Fibroblast of lung (primary cell): ENCODE measurements at regions not wholly inside any gene's neighbourhood (a gene's known extent, or its start where the extent isn't known, plus 50 kb on each side); places are given as distances from the start of the nearest gene placed in this dataset.
"Not testable (repeated sequence)": the region's sequence is repeated elsewhere in the genome, so short reads cannot be mapped to it uniquely, and the experiment has no call there.

ENCODE experiments used
- DNase-seq, 2 donors: peaks; one replicate each; pipeline versions ENCODE4 v3.0.0 to v3.0.0-alpha.2; 2010; ENCODE audit warnings: low read depth in 2 of 2
- H2AFZ ChIP-seq: 2 replicates; pipeline ENCODE4 v1.5.1; 2012; ENCODE audit warnings: low read length, control low read depth, inconsistent platforms
- H3K27ac ChIP-seq: 2 replicates; pipeline ENCODE4 v1.5.1; 2011; ENCODE audit warnings: low read length, control low read depth; ENCODE audit not compliant: insufficient read depth
- H3K27me3 ChIP-seq: 2 replicates; pipeline ENCODE4 v1.5.1; 2011; ENCODE audit warnings: mild to moderate bottlenecking, low read length; ENCODE audit not compliant: control insufficient read depth, insufficient read depth
- H3K36me3 ChIP-seq: 2 replicates; pipeline ENCODE4 v1.5.1; 2011; ENCODE audit warnings: low read length; ENCODE audit not compliant: control insufficient read depth, insufficient read depth
- H3K4me1 ChIP-seq: 2 replicates; pipeline ENCODE4 v1.5.1; 2011; ENCODE audit warnings: low read length; ENCODE audit not compliant: control insufficient read depth, insufficient read depth; ENCODE audit errors: extremely low read depth
- H3K4me2 ChIP-seq: 2 replicates; pipeline ENCODE4 v1.5.1; 2011; ENCODE audit warnings: low read length, control low read depth; ENCODE audit not compliant: insufficient read depth; ENCODE audit errors: extremely low read depth
- H3K4me3 ChIP-seq, 4 experiments: fragments of 200-600 bp in 1 of 4; sonication (generic) in 1 of 4; replicated peaks in 1 of 4; 2 replicates each; pipeline ENCODE4 v1.5.1; 2011 to 2016; ENCODE audit warnings: low read length in 4 of 4, low read depth in 3 of 4, mild to moderate bottlenecking in 3 of 4, control low read depth in 2 of 4, inconsistent platforms in 1 of 4, mixed read lengths in 1 of 4; ENCODE audit not compliant: insufficient read depth in 1 of 4; ENCODE audit errors: control extremely low read depth in 1 of 4
- H3K79me2 ChIP-seq: 2 replicates; pipeline ENCODE4 v1.5.1; 2012; ENCODE audit warnings: mild to moderate bottlenecking, low read length, inconsistent platforms; ENCODE audit not compliant: control insufficient read depth, insufficient read depth
- H3K9ac ChIP-seq: 2 replicates; pipeline ENCODE4 v1.5.1; 2011; ENCODE audit warnings: mild to moderate bottlenecking, low read length, control low read depth; ENCODE audit not compliant: insufficient read depth
- H3K9me3 ChIP-seq: 2 replicates; pipeline ENCODE4 v1.5.1; 2012; ENCODE audit warnings: low read depth, low read length; ENCODE audit not compliant: control insufficient read depth, insufficient read depth
- H4K20me1 ChIP-seq: 2 replicates; pipeline ENCODE4 v1.5.1; 2011; ENCODE audit warnings: low read length; ENCODE audit not compliant: control insufficient read depth, insufficient read depth; ENCODE audit errors: extremely low read depth
- EZH2 ChIP-seq: IDR thresholded peaks from 2 replicates; pipeline ENCODE4 v1.5.1; 2012; ENCODE audit warnings: low read length, control low read depth, mild to moderate bottlenecking; ENCODE audit errors: missing control alignments
- TF ChIP-seq, protein P1 (sequence below), 2 donors: IDR thresholded peaks in 1 of 2; conservative IDR thresholded peaks in 1 of 2; 1 replicate in 1 of 2; 2 replicates in 1 of 2; pipeline ENCODE4 v1.5.1; 2011 to 2012; ENCODE audit warnings: low read length in 2 of 2, control low read depth in 1 of 2, inconsistent platforms in 1 of 2, low read depth in 1 of 2, mild to moderate bottlenecking in 1 of 2

DNA sequence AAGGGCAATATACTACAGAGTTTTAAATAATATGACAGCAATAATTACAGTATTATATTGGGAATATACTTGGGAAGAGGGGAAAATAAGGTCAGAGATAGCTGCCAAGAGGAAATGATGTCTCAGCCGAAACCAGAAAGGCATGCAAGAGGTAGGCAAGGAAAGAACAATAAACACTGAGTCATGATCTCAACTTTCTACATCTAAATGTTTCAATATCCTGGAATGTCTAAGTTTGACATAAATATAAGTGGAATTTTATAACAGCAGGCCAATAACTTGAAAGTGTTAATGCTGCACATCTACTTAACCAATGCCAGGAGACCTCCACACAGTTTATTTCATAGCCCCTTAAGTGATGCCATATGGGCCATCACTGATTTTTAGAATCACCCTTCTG is 99.8 kb upstream of the CPNE4 start:
- peak; percentile 89 to 95 for DNase-seq
- no peak for TF ChIP-seq EZH2
- TF ChIP-seq, protein P1, sequence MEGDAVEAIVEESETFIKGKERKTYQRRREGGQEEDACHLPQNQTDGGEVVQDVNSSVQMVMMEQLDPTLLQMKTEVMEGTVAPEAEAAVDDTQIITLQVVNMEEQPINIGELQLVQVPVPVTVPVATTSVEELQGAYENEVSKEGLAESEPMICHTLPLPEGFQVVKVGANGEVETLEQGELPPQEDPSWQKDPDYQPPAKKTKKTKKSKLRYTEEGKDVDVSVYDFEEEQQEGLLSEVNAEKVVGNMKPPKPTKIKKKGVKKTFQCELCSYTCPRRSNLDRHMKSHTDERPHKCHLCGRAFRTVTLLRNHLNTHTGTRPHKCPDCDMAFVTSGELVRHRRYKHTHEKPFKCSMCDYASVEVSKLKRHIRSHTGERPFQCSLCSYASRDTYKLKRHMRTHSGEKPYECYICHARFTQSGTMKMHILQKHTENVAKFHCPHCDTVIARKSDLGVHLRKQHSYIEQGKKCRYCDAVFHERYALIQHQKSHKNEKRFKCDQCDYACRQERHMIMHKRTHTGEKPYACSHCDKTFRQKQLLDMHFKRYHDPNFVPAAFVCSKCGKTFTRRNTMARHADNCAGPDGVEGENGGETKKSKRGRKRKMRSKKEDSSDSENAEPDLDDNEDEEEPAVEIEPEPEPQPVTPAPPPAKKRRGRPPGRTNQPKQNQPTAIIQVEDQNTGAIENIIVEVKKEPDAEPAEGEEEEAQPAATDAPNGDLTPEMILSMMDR (conservative IDR thresholded peaks at IDR 0.05 in 1 of 2, IDR thresholded peaks at IDR 0.05 in 1 of 2; ENCODE audit: low read depth in 1 of 2, low read length in 2 of 2) = no peak
- H3K27me3 ChIP-seq = no peaks in the 10 kb centered on the region
- no peaks in the 10 kb centered on the region for H4K20me1 ChIP-seq
- H3K4me2 ChIP-seq = peak overlapping the region; percentile 42
- no peak overlapping the region for H3K9ac ChIP-seq
- H3K36me3 ChIP-seq = no peaks in the 10 kb centered on the region
- no peak overlapping the region for H2AFZ ChIP-seq
- H3K4me3 ChIP-seq = peak overlapping the region in 1 of 4 experiments; percentile 5
- H3K4me1 ChIP-seq = peaks cover 4% of the 10 kb centered on the region
- H3K79me2 ChIP-seq = no peaks in the 10 kb centered on the region
- H3K9me3 ChIP-seq = no peaks in the 10 kb centered on the region
- peak overlapping the region; percentile 49 for H3K27ac ChIP-seq

DNA sequence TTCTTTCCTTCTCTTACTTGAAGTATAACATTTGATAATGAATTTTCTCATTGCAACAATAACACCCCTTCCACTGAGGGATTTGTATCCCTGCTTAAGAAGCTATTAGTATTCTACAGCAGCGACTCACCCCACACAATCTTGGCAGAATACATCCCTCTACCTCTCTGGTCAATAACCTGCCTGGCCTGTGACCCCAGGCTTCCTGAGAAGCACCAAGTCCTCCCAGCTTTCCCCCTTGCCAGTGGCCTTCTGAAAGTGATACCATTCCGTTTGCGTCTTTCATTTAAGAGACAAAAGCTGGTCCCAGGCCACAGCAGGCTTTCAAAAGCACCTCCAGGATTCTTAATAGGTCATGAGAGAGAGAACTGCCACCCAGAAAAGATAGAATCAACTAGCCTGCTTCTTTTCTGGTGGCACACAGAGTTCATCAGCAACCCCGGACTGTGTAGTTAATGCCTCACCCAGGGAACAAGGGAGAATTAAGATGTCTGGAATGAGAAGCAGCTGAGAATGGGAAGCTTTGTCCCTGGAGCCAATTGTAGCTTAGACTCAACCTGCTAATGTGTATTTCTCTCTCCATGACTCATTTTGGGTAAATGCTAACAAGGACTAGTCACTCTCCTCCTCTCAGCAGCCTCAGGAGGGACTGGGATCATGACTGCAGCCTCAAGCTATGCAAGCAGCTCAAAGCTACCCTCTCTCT is 101.0 kb upstream of the CPNE4 start:
- no peaks in the 10 kb centered on the region for H3K27me3 ChIP-seq
- TF ChIP-seq, protein P1 (conservative IDR thresholded peaks at IDR 0.05 in 1 of 2, IDR thresholded peaks at IDR 0.05 in 1 of 2; ENCODE audit: low read depth in 1 of 2, low read length in 2 of 2) = no peak
- TF ChIP-seq EZH2 = no peak
- peak overlapping the region; percentile 85 for H3K27ac ChIP-seq
- peak overlapping the region; percentile 80 for H3K4me2 ChIP-seq
- no peaks in the 10 kb centered on the region for H3K79me2 ChIP-seq
- H3K4me3 ChIP-seq = peak overlapping the region in 2 of 4 experiments; percentile 27 to 48
- H4K20me1 ChIP-seq = no peaks in the 10 kb centered on the region
- peak; percentile 92 to 99 for DNase-seq
- H3K9ac ChIP-seq = no peak overlapping the region
- H3K4me1 ChIP-seq = peaks cover 4% of the 10 kb centered on the region
- H2AFZ ChIP-seq = no peak overlapping the region
- H3K9me3 ChIP-seq = no peaks in the 10 kb centered on the region
- no peaks in the 10 kb centered on the region for H3K36me3 ChIP-seq

DNA sequence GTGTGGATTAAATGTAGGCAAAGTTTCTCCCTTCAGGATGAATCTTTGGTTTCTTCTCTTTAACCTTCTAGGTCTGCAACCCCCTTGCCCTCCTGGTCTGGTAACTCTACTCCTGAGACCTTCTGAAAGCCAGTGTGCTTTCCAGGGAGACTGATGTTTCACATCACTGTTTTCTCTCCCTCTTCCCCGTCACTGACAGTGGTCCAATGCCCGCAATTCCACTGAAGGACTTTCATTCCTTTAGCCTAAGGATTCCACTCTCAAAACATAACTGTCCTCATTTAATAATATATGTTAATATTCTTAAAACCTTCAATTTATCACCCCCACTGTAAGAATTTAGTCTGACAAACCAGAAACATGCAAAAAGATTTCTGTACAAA is 101.5 kb upstream of the CPNE4 start:
- H3K4me2 ChIP-seq = peak overlapping the region; percentile 80
- no peaks in the 10 kb centered on the region for H3K79me2 ChIP-seq
- H2AFZ ChIP-seq = peak overlapping the region; percentile 48
- no peaks in the 10 kb centered on the region for H3K9me3 ChIP-seq
- H3K4me1 ChIP-seq = peaks cover 4% of the 10 kb centered on the region
- peak overlapping the region in 1 of 4 experiments; percentile 48 for H3K4me3 ChIP-seq
- TF ChIP-seq, protein P1 (conservative IDR thresholded peaks at IDR 0.05 in 1 of 2, IDR thresholded peaks at IDR 0.05 in 1 of 2; ENCODE audit: low read depth in 1 of 2, low read length in 2 of 2) = no peak
- no peak for TF ChIP-seq EZH2
- no peaks in the 10 kb centered on the region for H3K36me3 ChIP-seq
- DNase-seq = no peak
- H3K27ac ChIP-seq = peak overlapping the region; percentile 85
- H3K27me3 ChIP-seq = no peaks in the 10 kb centered on the region
- H4K20me1 ChIP-seq = no peaks in the 10 kb centered on the region
- H3K9ac ChIP-seq = no peak overlapping the region

DNA sequence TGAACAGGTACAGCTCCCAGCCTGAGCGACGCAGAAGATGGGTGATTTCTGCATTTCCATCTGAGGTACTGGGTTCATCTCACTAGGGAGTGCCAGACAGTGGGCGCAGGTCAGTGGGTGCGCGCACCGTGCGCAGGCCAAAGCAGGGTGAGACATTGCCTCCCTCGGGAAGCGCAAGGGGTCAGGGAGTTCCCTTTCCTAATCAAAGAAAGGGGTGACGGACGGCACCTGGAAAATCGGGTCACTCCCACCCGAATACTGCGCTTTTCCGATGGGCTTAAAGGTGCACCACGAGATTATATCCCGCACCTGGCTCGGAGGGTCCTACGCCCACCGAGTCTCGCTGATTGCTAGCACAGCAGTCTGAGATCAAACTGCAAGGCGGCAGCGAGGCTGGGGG is 102.1 kb upstream of the CPNE4 start:
- H3K79me2 ChIP-seq, H3K36me3 ChIP-seq, H3K4me1 ChIP-seq, H3K9me3 ChIP-seq, H3K27me3 ChIP-seq, H3K4me3 ChIP-seq, H3K9ac ChIP-seq, H4K20me1 ChIP-seq, DNase-seq, H2AFZ ChIP-seq, H3K27ac ChIP-seq: not testable (repeated sequence)
- peak overlapping the region; percentile 5 for H3K4me2 ChIP-seq
